ENCODE measurements at regions not wholly inside any gene's neighbourhood (a gene's known extent, or its start where the extent isn't known, plus 50 kb on each side); places are given as distances from the start of the nearest gene placed in this dataset.

DNA sequence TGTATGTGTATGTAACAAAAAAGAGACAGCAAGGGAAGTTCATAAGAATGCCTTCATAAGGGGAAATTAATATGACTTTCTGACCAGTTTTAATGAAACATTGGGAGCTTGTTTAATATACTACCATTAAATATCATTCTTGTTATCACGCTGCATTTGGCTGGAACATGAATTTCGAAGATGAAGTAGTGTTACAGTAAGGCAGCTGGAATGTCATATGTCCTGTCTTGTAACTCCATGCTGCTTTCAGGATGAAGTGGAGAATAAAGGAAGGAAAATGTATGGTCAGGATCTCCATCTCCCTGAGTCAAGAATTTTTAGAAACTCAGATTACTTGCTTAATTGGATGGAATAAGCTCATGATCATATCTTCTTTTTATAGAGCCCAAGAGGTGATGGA lies 61.5 kb upstream of the DMAC1 start:
- DNase-seq: no peak

DNA sequence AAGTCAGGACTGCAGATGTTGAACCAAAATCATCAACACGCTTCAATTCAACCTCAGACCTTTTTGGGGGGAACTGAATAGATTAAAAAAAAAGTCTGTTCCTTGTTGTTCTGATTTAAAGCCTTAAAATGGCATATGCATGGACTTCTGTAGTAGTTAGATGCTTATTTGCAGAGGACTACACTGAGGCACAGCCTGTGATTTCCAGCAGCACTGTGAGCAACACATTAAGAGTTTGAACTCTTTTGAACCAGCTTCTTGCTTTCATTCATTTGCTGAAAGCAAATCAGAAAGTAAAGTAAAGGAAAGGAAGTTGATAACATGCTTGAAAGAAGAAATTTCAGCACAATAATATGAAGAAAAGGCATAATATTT lies 60.7 kb upstream of the DMAC1 start:
- DNase-seq: no peak

DNA sequence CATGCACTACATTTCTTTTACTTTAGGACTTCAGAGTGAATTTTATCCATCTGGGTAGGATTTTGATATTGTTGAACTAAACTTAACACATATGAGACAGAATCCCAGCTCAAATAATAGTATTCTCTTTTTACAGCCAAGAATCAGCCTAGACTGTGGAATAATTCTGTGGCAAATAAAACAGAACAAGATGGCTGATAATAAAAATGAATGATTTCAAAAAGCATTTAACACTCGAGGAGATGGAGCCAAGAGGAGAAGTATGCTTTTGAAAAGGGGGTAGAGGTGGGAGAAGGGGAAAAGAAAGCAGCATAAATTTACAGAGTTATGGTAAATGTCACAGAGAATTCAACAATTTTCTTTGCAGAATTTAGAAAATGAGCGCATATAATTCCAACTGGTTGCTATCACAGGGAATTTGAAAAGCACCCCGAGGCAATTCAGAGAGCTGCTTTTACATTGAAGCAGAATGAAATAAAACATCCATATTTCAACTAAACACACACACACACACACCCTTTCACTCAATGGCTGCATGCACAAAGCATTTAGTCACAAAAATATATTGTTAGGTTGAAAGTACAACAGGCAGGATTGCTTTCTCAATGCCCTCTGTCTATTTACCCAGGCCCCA lies 60.2 kb upstream of the DMAC1 start:
- no peak for DNase-seq

DNA sequence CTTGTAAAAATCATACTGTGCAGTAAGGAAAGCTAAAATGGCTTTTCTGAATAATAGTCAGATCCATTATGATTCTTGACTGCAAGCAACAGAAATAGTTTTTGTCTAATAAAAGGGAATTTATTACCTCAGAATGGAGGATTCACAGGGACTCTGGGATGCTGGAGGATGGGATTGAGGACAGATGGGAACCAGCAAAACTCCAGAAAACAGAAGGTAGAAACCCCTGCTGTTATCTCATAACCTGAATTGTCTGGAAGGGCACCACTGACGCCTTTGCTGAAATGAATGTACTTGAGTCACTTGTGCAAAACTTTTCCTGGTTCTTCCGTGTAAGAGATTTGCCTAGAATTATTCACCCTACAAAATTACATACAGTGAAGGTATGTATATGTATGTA lies 58.6 kb upstream of the DMAC1 start:
- no peak for DNase-seq

DNA sequence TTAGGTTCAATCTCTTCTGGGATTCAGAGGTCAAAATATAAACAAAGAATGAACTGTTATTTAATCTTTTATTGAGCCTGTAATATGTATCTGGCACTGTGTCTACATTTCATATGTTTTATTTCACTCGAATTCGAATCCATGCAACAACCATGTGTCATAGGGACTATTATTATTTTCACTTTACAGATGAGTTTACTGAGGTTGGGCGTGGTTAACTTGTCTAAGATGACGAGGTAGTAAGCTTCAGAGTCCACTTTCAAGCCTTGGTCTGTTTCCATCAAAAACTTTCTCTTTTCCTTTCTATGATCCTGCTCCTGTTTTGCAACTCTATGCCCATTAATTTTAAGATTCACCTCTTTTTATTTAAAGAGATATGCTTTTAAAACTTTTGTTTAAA lies 55.2 kb upstream of the DMAC1 start:
- DNase-seq: no peak

Measured in fibroblast of skin of abdomen (primary cell).